OCI-LY3 (cell line): ENCODE measurements at regions not wholly inside any gene's neighbourhood (a gene's known extent, or its start where the extent isn't known, plus 50 kb on each side); places are given as distances from the start of the nearest gene placed in this dataset.

Experiments used
- H2AFZ ChIP-seq: fragments of 200-600, 300-600 bp; shearing (Covaris generic); 2 replicates; pipeline ENCODE4 v1.6.0; 2014; ENCODE audit warnings: antibody characterized with exemption, low read depth, low read length
- H3K27ac ChIP-seq: fragments of 200-600, 300-600 bp; sonication (generic); 2 replicates; pipeline ENCODE4 v1.5.1; 2014; ENCODE audit warnings: mild to moderate bottlenecking, low read length, moderate library complexity, mixed read lengths
- H3K27me3 ChIP-seq: fragments of 200-600, 300-600 bp; sonication (generic); 2 replicates; pipeline ENCODE4 v1.6.1; 2014; ENCODE audit warnings: low read depth, low read length, mixed read lengths
- H3K36me3 ChIP-seq: fragments of 200-600, 300-600 bp; sonication (generic); replicated peaks from 2 replicates; pipeline ENCODE3; 2014; ENCODE audit warnings: low read depth, low read length, mixed read lengths
- H3K4me1 ChIP-seq: fragments of 300-600, 200-600 bp; sonication (generic); 2 replicates; pipeline ENCODE4 v1.6.1; 2014; ENCODE audit warnings: low read length, mixed read lengths
- H3K4me2 ChIP-seq: fragments of 200-600, 300-600 bp; sonication (generic); 2 replicates; pipeline ENCODE4 v1.6.1; 2014; ENCODE audit warnings: low read length, mixed read lengths
- H3K4me3 ChIP-seq: fragments of 300-600, 200-600 bp; sonication (generic); 2 replicates; pipeline ENCODE4 v1.5.1; 2014; ENCODE audit warnings: antibody characterized with exemption, mild to moderate bottlenecking, low read length, moderate library complexity
- H3K79me2 ChIP-seq: fragments of 300-600, 200-600 bp; shearing (Covaris generic); 2 replicates; pipeline ENCODE4 v1.6.1; 2014; ENCODE audit warnings: mild to moderate bottlenecking, low read length, mixed read lengths
- H3K9ac ChIP-seq: fragments of 300-600, 200-600 bp; shearing (Covaris generic); 2 replicates; pipeline ENCODE4 v1.6.0; 2014; ENCODE audit warnings: mild to moderate bottlenecking, low read length, moderate library complexity
- H3K9me3 ChIP-seq: fragments of 200-600, 300-600 bp; shearing (Covaris generic); 2 replicates; pipeline ENCODE4 v1.6.1; 2014; ENCODE audit warnings: low read length, mixed read lengths; ENCODE audit not compliant: insufficient read depth
- H4K20me1 ChIP-seq: fragments of 200-600, 300-600 bp; sonication (generic); 2 replicates; pipeline ENCODE4 v1.6.1; 2016; ENCODE audit warnings: low read length, mixed read lengths; ENCODE audit not compliant: insufficient read depth
- CTCF ChIP-seq: fragments of 200-600, 300-600 bp; sonication (generic); IDR thresholded peaks from 2 replicates; pipeline ENCODE4 v1.5.1; 2014; ENCODE audit warnings: antibody characterized with exemption, low read length, low read depth
- EZH2phosphoT487 ChIP-seq: fragments of 200-600 bp; shearing (Covaris generic); IDR thresholded peaks from 2 replicates; pipeline ENCODE4 v1.6.1; 2018; ENCODE audit warnings: antibody characterized with exemption, mixed run types, low read depth

GRCh38 chr14:28119849-28120248 lies 646.7 kb upstream of the FOXG1 start:
- Histone ChIP-seq H3K4me2 (no peak overlapping the region), H3K27me3 (no peaks in the 10 kb centered on the region), H4K20me1 (no peaks in the 10 kb centered on the region), H2AFZ (no peak overlapping the region), H3K4me1 (no peaks in the 10 kb centered on the region), H3K9me3 (no peaks in the 10 kb centered on the region), H3K79me2 (no peaks in the 10 kb centered on the region), H3K36me3 (no peaks in the 10 kb centered on the region), H3K27ac (no peak overlapping the region), H3K4me3 (no peak overlapping the region), H3K9ac (no peak overlapping the region)
- TF ChIP-seq CTCF, result no peak
- no peak for TF ChIP-seq EZH2phosphoT487

- Histone ChIP-seq H3K4me2 (no peak overlapping the region), H3K36me3 (no peaks in the 10 kb centered on the region), H3K4me1 (no peaks in the 10 kb centered on the region), H3K9me3 (no peaks in the 10 kb centered on the region), H3K9ac (no peak overlapping the region), H3K27me3 (no peaks in the 10 kb centered on the region), H4K20me1 (no peaks in the 10 kb centered on the region), H2AFZ (no peak overlapping the region), H3K4me3 (no peak overlapping the region), H3K79me2 (no peaks in the 10 kb centered on the region), H3K27ac (no peak overlapping the region)
- TF ChIP-seq CTCF (no peak), EZH2phosphoT487 (no peak)
Measured at GRCh38 chr14:28120391-28120790, 646.2 kb upstream of the FOXG1 start.

- H4K20me1 ChIP-seq, result no peaks in the 10 kb centered on the region
- no peak for TF ChIP-seq CTCF
- TF ChIP-seq EZH2phosphoT487, result no peak
- no peaks in the 10 kb centered on the region for H3K4me1 ChIP-seq
- no peaks in the 10 kb centered on the region for H3K36me3 ChIP-seq
- no peak overlapping the region for H3K27ac ChIP-seq
- H3K9ac ChIP-seq, result no peak overlapping the region
- no peak overlapping the region for H3K4me3 ChIP-seq
- no peaks in the 10 kb centered on the region for H3K27me3 ChIP-seq
- H3K4me2 ChIP-seq, result no peak overlapping the region
- H3K9me3 ChIP-seq, result no peaks in the 10 kb centered on the region
- no peak overlapping the region for H2AFZ ChIP-seq
- no peaks in the 10 kb centered on the region for H3K79me2 ChIP-seq
Measured at GRCh38 chr14:28121512-28122297, 644.9 kb upstream of the FOXG1 start.

- Histone ChIP-seq H3K27ac (no peak overlapping the region), H3K4me2 (no peak overlapping the region), H3K9me3 (no peaks in the 10 kb centered on the region), H3K36me3 (no peaks in the 10 kb centered on the region), H3K4me3 (no peak overlapping the region), H3K9ac (no peak overlapping the region), H2AFZ (no peak overlapping the region), H4K20me1 (no peaks in the 10 kb centered on the region), H3K27me3 (no peaks in the 10 kb centered on the region), H3K4me1 (peaks cover 4% of the 10 kb centered on the region; the same call in 1 of the 2 replicates), H3K79me2 (no peaks in the 10 kb centered on the region)
- TF ChIP-seq CTCF (no peak), EZH2phosphoT487 (no peak)
Measured at GRCh38 chr14:28130610-28131284, 635.8 kb upstream of the FOXG1 start.
